Endothelial cell (in vitro differentiated cells): ENCODE measurements at regions not wholly inside any gene's neighbourhood (a gene's known extent, or its start where the extent isn't known, plus 50 kb on each side); places are given as distances from the start of the nearest gene placed in this dataset.

Experiments used
- DNase-seq: peaks from one replicate; pipeline ENCODE4 v3.0.0; 2021; ENCODE audit warnings: low spot score
- H3K27ac Mint-ChIP-seq: one replicate; pipeline ENCODE4 v1.8.0; 2021; ENCODE audit warnings: mixed read lengths, inconsistent platforms; ENCODE audit not compliant: unreplicated experiment
- H3K27me3 Mint-ChIP-seq: one replicate; pipeline ENCODE4 v1.8.0; 2021; ENCODE audit warnings: mild to moderate bottlenecking, moderate library complexity, mixed read lengths, inconsistent platforms; ENCODE audit not compliant: unreplicated experiment
- H3K36me3 Mint-ChIP-seq: one replicate; pipeline ENCODE4 v1.8.0; 2021; ENCODE audit warnings: mild to moderate bottlenecking, low read depth, mixed read lengths, inconsistent platforms; ENCODE audit not compliant: unreplicated experiment
- H3K4me1 Mint-ChIP-seq: one replicate; pipeline ENCODE4 v1.8.0; 2021; ENCODE audit warnings: mild to moderate bottlenecking, mixed read lengths, inconsistent platforms; ENCODE audit not compliant: unreplicated experiment
- H3K4me3 Mint-ChIP-seq: one replicate; pipeline ENCODE4 v1.8.0; 2021; ENCODE audit warnings: mild to moderate bottlenecking, mixed read lengths, inconsistent platforms; ENCODE audit not compliant: unreplicated experiment
- H3K9me3 Mint-ChIP-seq: one replicate; pipeline ENCODE4 v1.8.0; 2021; ENCODE audit warnings: mixed read lengths, inconsistent platforms; ENCODE audit not compliant: unreplicated experiment
- TF ChIP-seq, protein P1 (sequence below): fragments of 200-600 bp; sonication (generic); IDR thresholded peaks from one replicate; pipeline ENCODE4 v1.5.0; 2021; ENCODE audit warnings: antibody characterized with exemption; ENCODE audit not compliant: unreplicated experiment

DNA sequence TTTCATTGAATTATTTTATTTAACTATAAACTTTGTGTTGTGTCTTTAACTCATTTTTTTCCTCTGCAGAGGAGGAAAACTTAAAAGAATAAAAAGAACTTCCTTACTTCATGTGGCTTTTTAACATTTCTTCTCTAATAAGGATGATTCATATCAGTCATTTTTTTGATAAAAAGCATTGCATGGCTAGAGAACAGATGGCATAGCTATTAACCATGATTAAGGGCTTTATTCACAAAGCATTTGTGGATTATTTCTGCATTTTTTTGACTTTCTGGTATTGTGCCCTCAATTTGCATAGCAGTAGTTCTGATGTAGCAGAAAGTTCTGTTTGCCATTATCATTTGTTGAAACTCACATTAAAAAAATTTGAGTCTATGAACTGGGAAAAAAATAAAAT, 540.8 kb downstream of the SI start:
- Mint-ChIP-seq H3K4me3 (no peak overlapping the region), H3K27me3 (no peaks in the 10 kb centered on the region), H3K27ac (no peak overlapping the region), H3K4me1 (peaks cover 3% of the 10 kb centered on the region), H3K9me3 (no peaks in the 10 kb centered on the region), H3K36me3 (no peaks in the 10 kb centered on the region)
- TF ChIP-seq, protein P1, sequence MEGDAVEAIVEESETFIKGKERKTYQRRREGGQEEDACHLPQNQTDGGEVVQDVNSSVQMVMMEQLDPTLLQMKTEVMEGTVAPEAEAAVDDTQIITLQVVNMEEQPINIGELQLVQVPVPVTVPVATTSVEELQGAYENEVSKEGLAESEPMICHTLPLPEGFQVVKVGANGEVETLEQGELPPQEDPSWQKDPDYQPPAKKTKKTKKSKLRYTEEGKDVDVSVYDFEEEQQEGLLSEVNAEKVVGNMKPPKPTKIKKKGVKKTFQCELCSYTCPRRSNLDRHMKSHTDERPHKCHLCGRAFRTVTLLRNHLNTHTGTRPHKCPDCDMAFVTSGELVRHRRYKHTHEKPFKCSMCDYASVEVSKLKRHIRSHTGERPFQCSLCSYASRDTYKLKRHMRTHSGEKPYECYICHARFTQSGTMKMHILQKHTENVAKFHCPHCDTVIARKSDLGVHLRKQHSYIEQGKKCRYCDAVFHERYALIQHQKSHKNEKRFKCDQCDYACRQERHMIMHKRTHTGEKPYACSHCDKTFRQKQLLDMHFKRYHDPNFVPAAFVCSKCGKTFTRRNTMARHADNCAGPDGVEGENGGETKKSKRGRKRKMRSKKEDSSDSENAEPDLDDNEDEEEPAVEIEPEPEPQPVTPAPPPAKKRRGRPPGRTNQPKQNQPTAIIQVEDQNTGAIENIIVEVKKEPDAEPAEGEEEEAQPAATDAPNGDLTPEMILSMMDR: no peak
- DNase-seq: no peak

DNA sequence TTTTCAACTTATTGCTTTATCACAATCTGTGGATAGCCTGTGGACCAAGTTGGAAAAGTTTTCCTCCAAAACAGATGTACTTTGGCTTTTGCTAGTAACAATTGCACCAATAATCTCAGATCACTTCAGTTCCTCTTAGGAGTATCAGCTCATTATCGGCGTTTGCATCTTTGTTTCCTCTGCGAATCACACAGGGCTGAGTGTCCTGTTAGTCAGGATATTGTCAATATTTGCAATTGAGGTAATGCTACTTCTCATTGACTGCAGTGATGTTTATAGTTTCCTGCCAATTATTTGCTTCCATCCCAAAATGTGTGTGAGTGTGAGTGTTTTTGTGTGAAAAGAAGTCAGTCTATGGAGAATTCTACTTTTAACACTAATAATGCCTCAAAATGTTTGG, 545.0 kb downstream of the SI start:
- peaks cover 3% of the 10 kb centered on the region for H3K4me1 Mint-ChIP-seq
- no peaks in the 10 kb centered on the region for H3K9me3 Mint-ChIP-seq
- H3K36me3 Mint-ChIP-seq: no peaks in the 10 kb centered on the region
- no peaks in the 10 kb centered on the region for H3K27me3 Mint-ChIP-seq
- DNase-seq: no peak
- H3K4me3 Mint-ChIP-seq: no peak overlapping the region
- no peak overlapping the region for H3K27ac Mint-ChIP-seq
- TF ChIP-seq, protein P1: no peak

DNA sequence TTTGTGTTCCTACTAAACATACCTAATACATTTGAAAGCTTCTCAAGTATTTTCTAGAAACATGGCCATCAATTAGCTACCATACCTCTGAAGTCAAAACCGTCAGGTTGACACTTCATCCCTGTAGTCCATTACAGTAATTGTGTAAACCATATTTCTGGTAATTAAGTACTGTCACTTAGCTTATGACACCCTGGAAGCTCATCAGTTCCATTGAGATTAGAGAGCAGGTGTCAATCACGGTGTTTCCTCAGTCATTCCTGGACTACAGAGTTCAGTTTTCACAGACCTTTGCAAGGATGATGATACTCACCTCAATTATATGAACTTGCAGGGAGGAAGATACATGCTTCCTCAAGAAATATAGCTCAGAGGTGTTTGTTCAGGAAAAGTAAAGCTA, 552.0 kb downstream of the SI start:
- DNase-seq: no peak
- peaks cover 5% of the 10 kb centered on the region for H3K36me3 Mint-ChIP-seq
- peaks cover 3% of the 10 kb centered on the region for H3K27me3 Mint-ChIP-seq
- TF ChIP-seq, protein P1: no peak
- H3K27ac Mint-ChIP-seq: no peak overlapping the region
- H3K9me3 Mint-ChIP-seq: peaks cover 4% of the 10 kb centered on the region
- H3K4me3 Mint-ChIP-seq: no peak overlapping the region
- no peaks in the 10 kb centered on the region for H3K4me1 Mint-ChIP-seq

DNA sequence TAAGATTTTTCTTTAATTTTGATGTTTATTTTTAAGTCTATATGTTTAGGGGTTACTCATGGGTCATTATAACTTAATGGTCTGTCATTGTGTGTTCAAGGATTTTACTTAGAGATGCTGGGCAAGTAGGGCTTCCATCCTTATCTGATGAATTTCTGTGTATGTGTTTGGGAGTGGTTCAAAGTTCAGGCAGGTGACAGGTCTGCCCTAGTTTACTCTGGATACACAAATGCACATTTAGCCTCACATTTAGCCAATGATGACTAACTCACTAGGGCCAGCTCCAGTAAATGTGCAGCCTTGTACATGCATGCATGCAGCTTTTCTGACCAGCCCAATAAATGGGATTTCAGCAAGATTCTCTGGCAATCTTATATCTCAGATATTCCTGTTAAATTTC, 554.1 kb downstream of the SI start:
- Mint-ChIP-seq H3K4me3 (no peak overlapping the region), H3K27me3 (peaks cover 3% of the 10 kb centered on the region), H3K9me3 (peaks cover 4% of the 10 kb centered on the region), H3K27ac (no peak overlapping the region), H3K4me1 (no peaks in the 10 kb centered on the region), H3K36me3 (peaks cover 5% of the 10 kb centered on the region)
- no peak for DNase-seq
- TF ChIP-seq, protein P1: no peak

DNA sequence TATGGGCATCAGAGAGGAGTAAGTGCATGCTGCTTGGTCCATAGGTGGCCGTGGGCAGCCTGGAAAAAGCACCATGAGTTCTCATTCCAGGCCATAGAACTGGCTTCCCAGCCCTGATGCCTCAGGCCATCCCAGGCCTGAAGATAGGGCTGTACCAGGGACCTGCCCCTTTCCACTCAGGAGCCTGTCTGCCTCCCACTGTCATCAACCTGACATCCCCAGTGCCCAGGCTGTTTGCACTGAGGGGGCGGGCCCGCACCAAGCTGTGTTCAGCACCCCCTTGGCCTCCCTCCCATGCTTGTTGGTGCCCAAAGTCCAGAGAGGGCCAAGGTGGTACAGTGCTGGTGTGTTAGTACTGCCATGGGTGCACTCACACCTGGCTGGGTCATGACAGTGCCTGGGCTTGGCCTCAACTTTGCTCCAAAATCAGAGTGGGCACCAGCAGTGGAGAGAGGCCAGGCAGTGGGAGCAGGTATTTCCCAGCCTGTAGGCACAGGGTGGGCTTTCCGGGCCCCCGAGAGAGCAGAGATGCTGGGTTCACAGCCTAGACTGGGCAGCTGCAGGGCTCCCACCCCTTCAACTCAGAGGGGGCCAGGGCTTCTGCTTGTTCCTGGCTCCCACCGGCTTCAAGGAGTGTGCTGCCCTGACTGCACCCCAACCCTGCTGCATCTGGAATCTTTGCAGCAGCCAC, 556.1 kb downstream of the SI start:
- H3K4me1 Mint-ChIP-seq: no peaks in the 10 kb centered on the region
- no peak for DNase-seq
- H3K4me3 Mint-ChIP-seq: no peak overlapping the region
- peaks cover 5% of the 10 kb centered on the region for H3K36me3 Mint-ChIP-seq
- peaks cover 4% of the 10 kb centered on the region for H3K9me3 Mint-ChIP-seq
- H3K27me3 Mint-ChIP-seq: peaks cover 3% of the 10 kb centered on the region
- H3K27ac Mint-ChIP-seq: no peak overlapping the region
- TF ChIP-seq, protein P1: no peak
